Left colon (tissue), 2 donors: ENCODE measurements at regions not wholly inside any gene's neighbourhood (a gene's known extent, or its start where the extent isn't known, plus 50 kb on each side); places are given as distances from the start of the nearest gene placed in this dataset.
"Not testable (repeated sequence)": the region's sequence is repeated elsewhere in the genome, so short reads cannot be mapped to it uniquely, and the experiment has no call there.

Source experiments
- ATAC-seq: fragments of 200-7000 bp; cut with Tn5 transposase; one replicate; pipeline ENCODE4 v1.9.1; 2020; ENCODE audit warnings: mild to moderate bottlenecking, moderate library complexity
- DNase-seq, 2 donors: peaks; one replicate each; pipeline ENCODE4 v3.0.0-alpha.2; 2020
- intact Hi-C, 2 donors: fragments of 100-400 bp; cut with DNase I in 1 of 2; cut with micrococcal nuclease in 1 of 2; formaldehyde crosslinking; loops; one replicate each; pipeline versions ENCODE4 v1.11.2 to v1.14.0; 2022; cut with DNase I, micrococcal nuclease
- donor health status: DM: no; HTN: no; CAD: no.
- donor health status: DM: yes; HTN: yes; CAD: no.

DNA sequence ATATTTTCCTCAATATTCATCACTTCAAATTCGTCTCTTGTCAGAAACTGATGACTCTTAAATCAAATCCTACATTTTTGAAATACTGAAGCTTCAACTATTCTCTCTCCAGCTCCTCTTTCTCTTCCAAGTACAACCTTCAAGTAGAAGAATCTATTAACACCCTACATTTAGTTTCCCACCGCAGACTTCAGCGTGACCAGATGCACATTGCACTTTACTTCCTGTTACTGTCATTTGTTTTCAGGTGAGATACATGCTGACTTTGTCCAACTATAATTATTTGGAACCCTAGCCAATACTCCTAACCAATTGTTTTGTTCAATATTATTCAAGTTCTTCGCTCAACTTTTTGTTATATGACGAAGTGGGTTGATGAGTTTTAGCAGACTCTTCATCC, 116.0 kb downstream of the MRPL39 start:
- no peak for ATAC-seq
- DNase-seq: no peak
- intact Hi-C loops: no loop called here

DNA sequence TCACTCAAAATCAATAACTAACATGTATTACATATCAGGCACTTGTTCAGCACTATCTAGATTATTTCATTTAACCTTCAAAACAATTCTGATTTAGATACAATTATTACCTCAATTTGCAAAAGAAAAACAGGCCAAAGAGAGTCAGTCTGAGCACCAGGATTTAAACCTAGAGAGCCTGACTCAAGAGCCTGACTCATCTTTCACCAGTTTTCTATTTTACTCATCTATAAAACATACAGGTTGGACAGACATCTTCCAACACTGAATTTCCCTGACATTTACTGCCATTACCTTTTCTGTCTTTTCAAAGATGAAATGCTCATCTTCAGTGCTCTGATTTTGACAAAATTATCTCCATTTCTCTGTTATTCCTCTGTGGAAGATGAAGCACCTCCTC, 116.5 kb downstream of the MRPL39 start:
- no peak for ATAC-seq
- intact Hi-C loops: no loop called here
- no peak for DNase-seq

DNA sequence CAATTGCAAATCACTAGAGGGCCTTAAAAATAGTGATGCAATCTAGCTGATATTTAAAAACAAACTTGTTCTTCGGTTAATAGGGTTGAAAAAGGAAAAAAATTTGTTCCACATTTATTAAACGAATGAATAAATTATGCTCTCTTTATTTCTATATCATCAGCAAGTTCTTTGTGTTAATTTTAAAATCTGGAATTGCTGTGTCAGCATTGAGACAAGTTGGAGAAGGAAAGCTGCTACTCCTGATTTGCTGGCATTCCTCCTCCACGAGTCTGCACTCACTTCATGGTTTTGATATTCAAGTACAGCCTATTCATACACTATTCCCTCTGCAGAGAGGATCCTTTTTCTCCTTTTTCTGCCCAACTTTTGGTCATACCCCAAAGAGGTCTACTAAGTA, 117.6 kb downstream of the MRPL39 start:
- DNase-seq (no peak), ATAC-seq (no peak)
- intact Hi-C loops: no loop called here

DNA sequence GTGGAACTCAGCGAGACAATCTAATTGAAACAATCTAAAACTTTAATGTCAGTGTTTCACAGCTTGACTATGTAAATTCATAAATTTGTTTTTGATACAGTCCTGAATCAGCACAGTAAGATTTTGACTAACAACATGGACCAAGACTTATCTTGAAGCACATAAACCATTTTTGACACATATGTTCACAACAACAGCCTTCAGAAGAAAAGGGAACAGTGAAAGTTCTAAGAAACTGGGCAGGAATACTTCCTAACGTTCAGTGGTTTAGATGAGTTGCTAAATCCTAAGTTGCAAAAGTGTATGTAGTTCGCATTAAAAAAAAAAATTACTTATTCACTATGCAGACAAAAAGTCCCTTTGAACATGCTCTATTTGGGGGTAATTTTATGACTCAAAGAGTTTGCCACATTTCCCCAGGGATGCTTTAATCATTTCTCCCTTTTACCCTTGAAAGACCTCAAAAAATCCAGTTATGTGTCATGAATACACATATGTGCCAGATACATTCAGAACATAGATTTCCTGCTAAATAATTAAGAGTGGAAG, 120.2 kb downstream of the MRPL39 start:
- DNase-seq: no peak
- ATAC-seq: no peak
- intact Hi-C loops: no loop called here

DNA sequence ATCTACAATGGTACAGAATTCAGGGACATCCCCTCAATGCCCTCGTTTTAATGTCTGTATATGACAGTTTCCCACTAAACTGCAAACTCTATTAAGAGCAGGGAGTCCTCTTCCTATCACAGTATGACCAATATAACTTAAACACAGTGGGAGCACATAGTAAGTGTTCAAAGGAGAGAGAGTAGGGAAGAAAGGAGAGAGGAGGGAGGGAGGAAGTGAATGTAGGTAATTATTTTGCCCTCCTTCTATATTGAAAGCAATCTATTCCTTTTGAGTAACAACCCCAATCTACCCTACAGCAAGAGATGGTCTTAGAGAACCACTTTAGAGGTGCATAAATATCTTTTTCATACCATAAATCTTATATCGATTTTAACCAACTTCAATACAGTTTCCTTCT, 121.4 kb downstream of the MRPL39 start:
- no peak for ATAC-seq
- intact Hi-C loops: no loop called here
- DNase-seq: no peak

DNA sequence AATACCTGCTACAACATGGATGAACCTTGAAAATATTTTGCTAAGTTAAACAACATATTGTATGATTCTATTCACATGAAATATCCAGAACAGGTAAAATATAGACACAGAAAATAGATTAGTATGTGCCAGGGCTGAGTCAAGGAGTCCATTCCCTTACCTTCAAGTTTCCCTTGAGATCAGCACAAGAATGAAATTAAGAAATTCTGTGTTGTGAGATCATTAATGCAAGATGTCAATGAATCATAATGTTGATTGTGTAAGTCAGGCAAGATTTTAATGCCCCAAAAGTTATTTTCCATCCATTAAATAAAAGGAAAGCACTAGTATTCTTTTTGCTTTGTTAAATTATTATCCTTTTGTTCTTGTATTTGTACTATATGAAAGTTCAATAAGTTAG, 139.4 kb downstream of the MRPL39 start:
- ATAC-seq: no peak
- DNase-seq: no peak
- intact Hi-C loops: no loop called here

DNA sequence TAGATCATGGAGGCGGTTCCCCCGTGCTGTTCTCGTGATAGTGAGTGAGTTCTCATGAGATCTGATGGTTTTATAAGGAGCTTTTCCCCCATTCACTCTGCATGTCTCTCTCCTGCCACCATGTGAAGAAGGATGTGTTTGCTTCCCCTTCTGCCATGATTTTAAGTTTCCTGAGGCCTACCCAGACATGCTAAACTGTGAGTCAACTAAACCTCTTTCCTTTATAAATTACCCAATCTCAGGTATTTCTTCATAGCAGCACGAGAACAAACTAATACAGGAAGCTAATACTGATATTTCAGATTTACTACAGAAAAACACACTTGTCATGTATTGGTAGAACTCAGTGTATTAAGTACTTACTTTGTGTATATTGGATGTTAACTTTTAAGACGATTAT, 140.2 kb downstream of the MRPL39 start:
- intact Hi-C loops, ATAC-seq: not testable (repeated sequence)

DNA sequence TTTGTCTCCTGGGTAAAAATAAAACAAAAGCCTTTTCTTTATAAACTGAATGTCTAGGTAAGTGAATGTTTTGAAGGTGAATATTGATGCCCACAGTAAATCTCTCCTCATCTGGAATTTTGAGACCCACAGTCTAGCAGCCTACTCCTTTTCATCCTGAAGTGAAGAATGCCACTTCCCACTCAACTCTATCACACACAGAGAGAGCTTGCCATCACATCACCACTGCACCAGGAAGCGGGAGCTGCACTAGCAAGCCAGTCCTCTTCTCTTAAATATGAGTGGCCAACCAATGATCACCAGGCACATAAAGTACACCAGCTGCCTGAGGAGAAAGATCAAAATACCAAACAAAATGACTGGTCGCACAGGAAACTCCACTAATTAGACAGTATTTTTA, 140.8 kb downstream of the MRPL39 start:
- ATAC-seq: no peak
- no peak for DNase-seq
- intact Hi-C loops: no loop called here

More for the DNA sequence above, 140.2 kb downstream of the MRPL39 start:
- DNase-seq: not testable (repeated sequence)

DNA sequence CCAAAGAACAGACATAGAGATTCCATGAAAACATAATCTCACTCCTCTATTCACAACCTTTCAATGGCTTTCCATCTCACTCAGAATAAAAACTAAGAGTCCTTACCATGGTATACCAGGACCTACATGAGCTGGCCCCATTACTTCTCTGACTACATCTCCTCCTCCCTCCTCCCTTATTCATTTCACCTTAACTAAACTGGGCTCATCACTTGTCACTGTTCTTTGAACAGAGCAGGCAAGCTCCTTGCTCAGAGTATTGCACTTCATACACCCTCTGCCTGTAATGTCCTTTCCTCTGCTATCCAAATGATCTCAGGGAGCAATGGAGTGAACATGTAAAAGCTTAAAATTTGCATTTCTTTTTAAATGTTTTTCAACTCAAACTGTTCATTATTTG, 142.0 kb downstream of the MRPL39 start:
- no peak for ATAC-seq
- intact Hi-C loops: no loop called here
- no peak for DNase-seq

DNA sequence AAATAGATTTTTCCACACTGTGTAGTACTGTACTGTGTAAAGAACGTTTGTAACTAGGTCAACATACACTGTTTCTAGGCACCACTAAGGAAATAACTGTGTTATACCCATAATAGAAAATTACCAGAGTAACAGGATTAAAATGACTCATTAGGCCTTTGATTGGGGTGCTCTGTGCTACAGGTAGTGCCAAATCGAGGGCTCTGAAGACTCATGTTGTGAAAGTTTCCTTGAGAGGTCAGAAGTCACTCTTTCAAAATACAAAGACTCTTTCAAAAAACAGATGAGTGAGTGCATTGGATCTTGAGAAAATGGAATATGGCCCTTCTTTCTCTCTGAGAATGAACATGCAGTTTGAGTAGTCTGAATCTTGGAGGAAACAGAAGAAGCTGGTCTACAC, 143.0 kb downstream of the MRPL39 start:
- no peak for DNase-seq
- no peak for ATAC-seq
- intact Hi-C loops: no loop called here

DNA sequence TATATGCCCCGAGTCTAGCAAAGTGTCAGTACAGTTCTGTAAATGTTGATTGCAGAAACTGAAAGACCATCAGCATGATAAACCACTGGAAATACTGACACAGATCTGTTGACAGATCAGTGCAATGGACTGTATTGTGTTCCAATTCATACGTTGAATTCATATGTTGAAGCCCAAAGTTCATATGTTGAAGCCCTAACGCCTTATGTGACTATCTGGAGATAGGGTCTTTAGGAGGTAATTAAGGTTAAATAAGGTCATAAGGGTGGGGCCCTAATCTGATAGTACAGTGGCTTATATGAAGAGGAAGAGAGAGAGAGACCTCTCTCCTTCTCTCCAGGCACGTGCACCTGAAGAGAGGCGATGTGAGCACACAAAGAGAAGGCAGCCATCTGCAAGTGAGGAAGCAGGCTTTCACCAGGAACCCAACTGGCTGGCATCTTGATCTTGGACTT, 144.7 kb downstream of the MRPL39 start:
- intact Hi-C loops: no loop called here
- no peak for ATAC-seq
- no peak for DNase-seq

DNA sequence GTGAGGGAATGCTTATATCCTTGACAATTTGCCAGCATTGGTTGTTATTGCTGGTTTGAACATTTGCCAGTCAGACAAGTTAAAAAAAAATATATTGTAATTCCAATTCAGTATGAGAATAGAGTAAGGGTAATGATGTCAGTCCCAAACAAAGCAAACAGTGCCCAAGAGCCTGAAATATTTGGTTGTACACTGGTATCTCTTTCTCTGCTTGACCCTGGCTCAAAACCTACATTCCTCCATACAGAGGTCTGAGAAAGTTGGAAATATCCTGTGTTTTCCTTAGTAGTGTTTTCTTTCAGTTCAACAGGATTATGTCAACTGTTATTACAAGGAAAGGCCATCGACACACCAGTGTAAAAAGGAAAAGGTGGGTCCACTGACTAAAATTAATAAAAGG, 145.6 kb downstream of the MRPL39 start:
- ATAC-seq: no peak
- intact Hi-C loops: no loop called here
- no peak for DNase-seq

DNA sequence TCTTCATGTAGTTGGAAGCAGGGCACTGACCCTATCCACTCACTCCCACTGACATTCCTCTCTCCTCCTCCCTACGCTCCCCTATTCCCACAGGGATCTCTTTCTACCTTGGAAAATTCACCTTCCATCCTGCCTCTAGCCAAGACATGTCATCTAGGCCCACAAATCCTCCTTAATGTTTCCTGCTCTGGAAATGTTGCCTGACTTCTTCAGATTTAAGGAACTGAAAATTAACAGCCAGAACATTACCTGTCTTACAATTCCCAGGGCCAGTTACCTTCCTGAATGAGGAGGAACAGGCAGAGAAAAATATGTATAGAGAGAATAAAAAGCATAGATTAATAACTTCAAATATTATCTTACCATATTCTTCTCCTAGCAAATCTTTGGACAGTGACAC, 147.3 kb downstream of the MRPL39 start:
- DNase-seq: no peak
- intact Hi-C loops: no loop called here
- no peak for ATAC-seq

DNA sequence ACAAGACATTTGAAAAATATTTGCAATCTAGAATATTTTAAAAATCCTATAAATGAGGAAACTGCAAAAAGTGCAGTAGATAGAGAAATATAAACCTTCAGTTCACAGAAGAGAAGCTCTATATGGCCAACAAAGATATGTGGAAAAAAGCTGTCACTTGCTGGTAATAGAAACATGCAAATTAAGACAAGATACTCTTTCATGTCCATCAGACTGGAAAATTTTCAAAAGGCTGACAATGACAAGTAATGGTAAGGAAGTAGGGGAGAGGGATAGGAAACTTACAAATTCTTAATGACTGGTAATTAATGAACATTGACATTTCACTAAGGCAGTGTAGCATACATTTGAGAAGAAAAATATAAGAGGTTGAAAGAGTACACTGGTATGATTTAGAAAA, 147.9 kb downstream of the MRPL39 start:
- no peak for ATAC-seq
- DNase-seq: no peak
- intact Hi-C loops: no loop called here

DNA sequence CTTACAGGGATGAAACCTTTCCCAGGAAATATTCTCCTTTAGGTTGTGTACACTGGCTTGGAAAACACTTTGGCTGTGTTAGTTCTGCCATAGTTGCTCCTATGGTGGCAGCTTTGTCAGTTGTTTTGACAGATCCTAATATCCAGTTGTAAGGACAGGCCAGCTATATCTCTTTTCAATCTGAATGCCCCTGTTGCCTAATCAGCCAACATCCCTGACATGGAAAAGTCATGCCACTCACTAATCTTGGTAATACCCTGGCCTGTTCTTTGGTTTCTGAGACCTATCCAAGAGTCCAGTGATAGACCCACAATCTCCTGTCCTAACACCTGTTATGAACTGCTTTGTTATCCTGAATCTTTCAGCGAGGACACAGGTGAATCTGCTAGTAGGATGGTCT, 148.8 kb downstream of the MRPL39 start:
- no peak for DNase-seq
- ATAC-seq: no peak
- intact Hi-C loops: no loop called here

DNA sequence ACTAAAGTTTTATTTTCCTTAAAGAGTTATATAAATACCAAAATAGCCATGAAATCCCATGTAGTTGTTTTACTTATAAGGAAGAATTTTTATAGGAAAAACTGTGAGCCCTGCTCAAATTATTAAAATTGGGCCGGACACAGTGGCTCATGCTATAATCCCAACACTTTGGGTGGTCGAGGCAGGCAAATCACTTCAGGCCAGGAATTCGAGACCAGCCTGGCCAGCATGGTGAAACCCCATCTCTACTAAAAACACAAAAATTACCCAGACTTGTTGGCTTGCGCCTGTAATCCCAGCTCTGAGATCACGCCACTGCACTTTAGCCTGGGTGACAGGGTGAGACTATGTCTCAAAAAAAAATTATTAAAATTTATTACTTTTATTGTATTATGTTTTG, 149.3 kb downstream of the MRPL39 start:
- DNase-seq (no peak), ATAC-seq (no peak)
- intact Hi-C loops: no loop called here

DNA sequence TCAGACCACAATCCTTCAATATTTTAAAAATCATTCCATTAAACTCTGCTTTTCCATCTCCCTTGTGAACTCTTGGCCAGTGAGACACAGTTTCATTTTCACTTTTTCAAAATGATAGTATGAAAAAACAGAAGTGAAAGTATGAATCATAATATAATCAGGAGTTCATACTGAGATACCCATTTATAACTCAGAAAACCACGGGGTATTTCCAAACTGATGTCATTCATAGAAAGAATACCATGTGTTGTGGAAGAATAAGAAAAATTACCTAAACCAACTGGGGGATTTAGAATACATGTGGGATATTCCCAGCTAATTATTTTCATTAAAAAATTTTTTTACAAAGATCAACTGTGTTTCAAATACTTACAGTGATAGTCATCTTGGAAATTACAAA, 149.9 kb downstream of the MRPL39 start:
- DNase-seq (no peak), ATAC-seq (no peak)
- intact Hi-C loops: no loop called here

DNA sequence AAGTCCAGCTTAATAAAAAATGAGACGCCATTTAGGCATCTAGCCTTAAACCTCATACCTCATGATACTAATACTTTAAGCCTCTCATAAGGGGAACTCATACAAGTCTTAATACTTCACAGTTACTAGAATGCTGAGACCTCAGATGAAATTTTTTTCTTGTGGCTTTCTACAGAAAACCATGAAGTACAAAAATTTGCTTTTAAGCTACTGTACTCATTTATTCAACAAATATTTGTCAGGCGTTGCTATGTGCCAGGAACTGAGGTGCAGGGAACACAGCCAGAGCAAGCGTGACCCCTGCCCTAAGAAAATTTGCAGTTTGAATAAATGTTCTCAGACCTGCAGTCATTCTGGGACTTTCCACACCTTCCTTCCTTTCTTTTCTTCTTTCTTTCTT, 150.6 kb downstream of the MRPL39 start:
- no peak for ATAC-seq
- intact Hi-C loops: no loop called here
- no peak for DNase-seq

DNA sequence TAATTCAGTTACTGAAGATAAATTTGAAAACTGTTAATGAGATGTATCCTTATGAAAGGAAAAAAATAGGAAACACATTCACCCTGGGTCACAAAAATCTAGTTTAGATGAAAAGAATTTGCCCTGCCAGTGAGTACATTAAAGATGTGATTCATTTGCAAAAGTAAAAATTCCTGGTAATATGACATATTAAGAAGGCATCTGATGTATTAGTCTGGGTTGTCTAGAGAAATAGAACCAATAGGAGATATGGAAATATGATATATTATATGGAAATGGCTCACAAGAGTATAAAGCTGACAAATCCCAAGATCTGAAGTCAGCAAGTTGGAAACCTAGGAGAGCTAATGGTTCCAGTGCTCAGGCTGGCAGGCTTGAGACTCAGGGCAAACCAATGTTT, 153.8 kb downstream of the MRPL39 start:
- ATAC-seq (no peak), DNase-seq (no peak)
- intact Hi-C loops: no loop called here

DNA sequence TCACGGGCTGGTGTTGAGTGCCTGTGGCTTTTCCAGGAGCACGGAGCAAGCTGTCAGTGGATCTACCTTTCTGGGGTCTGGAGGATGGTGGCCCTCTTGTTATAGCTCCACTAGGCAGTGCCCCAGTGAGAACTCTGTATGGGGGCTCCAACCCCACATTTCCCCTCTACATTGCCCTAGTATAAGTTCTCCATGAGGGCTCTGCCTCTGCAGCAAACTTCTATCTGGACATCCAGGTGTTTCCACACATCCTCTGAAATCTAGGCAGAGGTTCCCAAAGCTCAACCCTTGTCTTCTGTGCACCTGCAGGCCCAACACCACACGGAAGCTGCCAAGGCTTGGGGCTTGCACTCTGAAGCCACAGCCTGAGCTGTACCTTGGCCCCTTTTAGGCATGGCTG, 157.3 kb downstream of the MRPL39 start:
- DNase-seq (no peak), ATAC-seq (no peak)
- intact Hi-C loops: no loop called here

DNA sequence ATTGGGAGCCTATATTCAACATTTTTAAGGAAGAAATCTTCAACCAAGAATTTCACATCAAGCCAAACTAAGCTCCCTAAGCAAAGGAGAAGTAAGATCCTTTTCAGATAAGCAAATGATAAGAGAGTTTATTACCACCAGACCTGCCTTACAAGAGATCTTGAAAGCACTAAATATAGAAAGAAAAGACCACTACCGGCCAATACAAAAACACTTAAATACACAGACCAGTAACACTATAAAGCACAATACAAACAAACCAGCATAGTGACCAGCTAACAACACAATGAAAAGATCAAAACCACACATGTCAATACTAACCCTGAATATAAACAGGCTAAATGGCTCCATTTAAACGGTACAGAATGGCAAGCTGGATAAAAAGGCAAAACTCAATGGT, 165.4 kb downstream of the MRPL39 start:
- ATAC-seq (no peak), DNase-seq (no peak)
- intact Hi-C loops: no loop called here

DNA sequence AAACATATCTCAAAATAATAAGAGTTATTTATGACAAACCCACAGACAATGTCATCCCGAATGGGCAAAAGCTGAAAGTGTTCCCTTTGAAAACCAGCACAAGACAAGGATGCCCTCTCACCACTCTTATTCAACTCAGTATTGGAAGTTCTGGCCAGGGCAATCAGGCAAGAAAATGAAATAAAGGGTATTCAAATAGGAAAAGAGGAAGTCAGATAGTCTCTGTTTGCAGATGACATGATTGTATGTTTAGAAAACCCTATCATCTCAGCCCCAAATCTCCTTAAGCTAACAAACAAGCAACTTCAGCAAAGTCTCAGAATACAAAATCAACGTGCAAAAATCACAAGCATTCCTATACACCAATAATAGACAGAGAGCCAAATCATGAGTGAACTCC, 169.8 kb downstream of the MRPL39 start:
- ATAC-seq, intact Hi-C loops, DNase-seq: not testable (repeated sequence)
